GM18520 (cell line): ENCODE measurements at regions not wholly inside any gene's neighbourhood (a gene's known extent, or its start where the extent isn't known, plus 50 kb on each side); places are given as distances from the start of the nearest gene placed in this dataset.
"Not testable (repeated sequence)": the region's sequence is repeated elsewhere in the genome, so short reads cannot be mapped to it uniquely, and the experiment has no call there.

ENCODE experiments used
- ATAC-seq: cut with Tn5 transposase; IDR thresholded peaks from one replicate; pipeline ENCODE4 v1.9.1; 2021; ENCODE audit not compliant: unreplicated experiment

- no peak for ATAC-seq
Observed at GRCh38 chr2:107740300-107740699, 86.4 kb upstream of the RGPD4 start.

- ATAC-seq, result no peak
Observed at GRCh38 chr2:107742460-107743027, 84.1 kb upstream of the RGPD4 start.

DNA sequence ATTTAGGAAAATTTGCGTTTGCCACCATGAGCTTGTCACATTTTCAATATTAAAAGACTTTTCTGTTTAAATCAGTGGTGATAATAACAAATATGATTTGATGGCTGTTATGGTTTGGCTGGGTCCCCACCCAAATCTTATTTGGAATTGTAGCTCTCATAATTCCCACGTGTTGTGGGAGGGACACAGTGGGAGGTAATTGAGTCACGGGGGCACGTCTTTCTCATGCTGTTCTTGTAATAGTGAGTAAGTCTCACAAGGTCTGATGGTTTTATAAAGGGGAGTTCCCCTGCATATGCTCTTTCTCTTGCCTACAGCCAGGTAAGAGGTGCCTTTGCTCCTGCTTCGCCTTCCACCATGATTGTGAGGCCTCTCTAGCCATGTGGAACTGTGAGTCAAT lies 83.4 kb upstream of the RGPD4 start:
- ATAC-seq, result no peak

- no peak for ATAC-seq
Observed at GRCh38 chr2:107745100-107745499, 81.6 kb upstream of the RGPD4 start.

GRCh38 chr2:107746552-107747198 lies 80.0 kb upstream of the RGPD4 start:
- ATAC-seq, result not testable (repeated sequence)

DNA sequence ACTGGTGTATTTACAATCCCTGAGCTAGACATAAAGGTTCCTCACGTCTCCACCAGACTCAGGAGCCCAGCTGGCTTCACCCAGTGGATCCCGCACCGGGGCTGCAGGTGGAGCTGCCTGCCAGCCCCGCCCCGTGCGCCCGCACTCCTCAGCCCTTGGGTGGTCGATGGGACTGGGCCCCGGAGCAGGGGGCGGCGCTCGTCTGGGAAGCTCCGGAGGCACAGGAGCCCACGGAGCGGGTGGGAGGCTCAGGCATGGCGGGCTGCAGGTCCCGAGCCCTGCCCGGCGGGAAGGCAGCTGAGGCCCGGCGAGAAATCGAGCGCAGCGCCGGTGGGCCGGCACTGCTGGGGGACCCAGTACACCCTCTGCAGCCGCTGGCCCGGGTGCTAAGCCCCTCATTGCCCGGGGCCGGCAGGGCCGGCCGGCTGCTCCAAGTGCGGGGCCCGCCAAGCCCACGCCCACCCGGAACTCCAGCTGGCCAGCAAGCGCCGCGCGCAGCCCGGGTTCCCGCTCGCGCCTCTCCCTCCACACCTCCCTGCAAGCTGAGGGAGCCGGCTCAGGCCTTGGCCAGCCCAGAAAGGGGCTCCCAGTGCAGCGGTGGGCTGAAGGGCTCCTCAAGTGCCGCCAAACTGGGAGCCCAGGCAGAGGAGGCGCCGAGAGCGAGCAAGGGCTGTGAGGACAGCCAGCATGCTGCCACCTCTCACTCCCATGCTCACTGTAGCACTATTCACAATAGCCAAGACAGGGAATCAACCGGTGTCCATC lies 79.3 kb upstream of the RGPD4 start:
- ATAC-seq, result not testable (repeated sequence)

DNA sequence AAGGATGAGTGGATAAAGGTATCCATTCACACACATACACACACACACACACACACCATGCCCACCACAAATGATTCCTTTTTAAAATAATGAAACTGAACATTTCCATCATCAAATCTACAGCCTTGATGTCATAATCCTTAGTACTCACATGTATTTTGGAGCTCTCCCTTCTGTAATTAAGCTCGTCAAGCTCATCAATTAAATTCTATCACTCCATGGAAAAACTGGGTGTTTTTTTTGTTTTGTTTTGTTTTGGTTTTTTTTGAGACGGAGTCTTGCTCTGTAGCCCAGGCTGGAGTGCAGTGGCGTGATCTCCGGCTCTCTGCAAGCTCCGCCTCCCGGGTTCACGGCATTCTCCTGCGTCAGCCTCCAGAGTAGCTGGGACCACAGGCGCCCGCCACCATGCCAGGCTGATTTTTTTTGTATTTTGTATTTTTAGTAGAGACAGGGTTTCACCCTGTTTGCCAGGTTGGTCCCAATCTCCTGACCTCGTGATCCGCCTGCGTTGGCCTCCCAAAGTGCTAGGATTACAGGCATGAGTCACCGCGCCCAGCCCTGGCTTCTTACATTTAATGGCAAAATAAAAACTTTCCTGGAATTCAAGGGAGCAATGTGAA lies 78.6 kb upstream of the RGPD4 start:
- no peak for ATAC-seq

- no peak for ATAC-seq
Observed at GRCh38 chr2:107751936-107752335, 74.8 kb upstream of the RGPD4 start.

- not testable (repeated sequence) for ATAC-seq
Observed at GRCh38 chr2:107753806-107754205, 72.9 kb upstream of the RGPD4 start.

GRCh38 chr2:107757223-107757622 lies 69.5 kb upstream of the RGPD4 start:
- no peak for ATAC-seq

GRCh38 chr2:107760620-107761364 lies 65.9 kb upstream of the RGPD4 start:
- ATAC-seq, result no peak

- ATAC-seq, result no peak
Observed at GRCh38 chr2:107772353-107772752, 54.3 kb upstream of the RGPD4 start.

- ATAC-seq, result no peak
Observed at GRCh38 chr2:107775211-107775610, 51.5 kb upstream of the RGPD4 start.

DNA sequence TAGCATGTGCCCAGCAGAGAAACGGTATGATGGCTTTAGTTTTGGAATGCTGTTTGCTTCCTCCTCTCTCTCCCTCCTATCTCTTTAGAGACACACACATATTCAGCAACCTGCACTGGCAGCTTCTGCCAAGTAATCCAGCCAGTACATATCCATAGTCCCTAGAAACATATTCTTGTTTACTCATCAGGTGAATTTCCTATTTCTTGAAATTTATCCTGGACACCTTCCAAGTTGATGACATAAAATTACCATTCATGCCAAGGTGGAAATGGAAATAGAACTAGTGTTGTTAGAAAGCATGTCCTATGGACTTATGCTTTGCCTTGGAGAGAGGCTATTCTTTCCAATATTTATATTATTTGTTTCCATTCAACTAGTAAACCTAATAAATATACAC lies 50.9 kb upstream of the RGPD4 start:
- ATAC-seq, result no peak

DNA sequence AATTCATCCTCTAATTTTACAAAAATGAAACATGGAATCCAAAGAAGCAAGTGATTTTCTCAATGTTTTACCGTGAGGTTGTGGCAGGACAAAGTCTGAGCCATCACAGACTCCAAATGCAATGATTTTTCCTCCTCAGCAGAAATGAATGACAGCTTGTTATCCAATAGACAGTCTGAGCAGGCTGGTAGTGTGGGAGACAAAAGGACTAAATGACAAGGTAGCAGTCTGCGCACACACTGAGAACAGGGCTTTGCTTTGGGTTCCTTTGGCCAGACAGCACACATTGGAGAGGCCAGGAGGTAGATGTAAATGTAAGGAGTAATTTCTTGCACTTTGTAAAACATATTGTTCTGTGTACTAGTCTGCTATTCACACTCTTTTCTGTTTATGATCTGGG lies 50.3 kb upstream of the RGPD4 start:
- no peak for ATAC-seq
